SK-N-SH (cell line): ENCODE measurements at regions not wholly inside any gene's neighbourhood (a gene's known extent, or its start where the extent isn't known, plus 50 kb on each side); places are given as distances from the start of the nearest gene placed in this dataset.
"Not testable (repeated sequence)": the region's sequence is repeated elsewhere in the genome, so short reads cannot be mapped to it uniquely, and the experiment has no call there.

Source experiments
- CHD2 ChIP-seq: fragments of 150-350 bp; IDR thresholded peaks from 2 replicates; pipeline ENCODE4 v1.6.1; 2018; ENCODE audit warnings: low read length; ENCODE audit not compliant: partially characterized antibody
- EP300 ChIP-seq, 2 experiments: IDR thresholded peaks; 2 replicates each; pipeline versions ENCODE4 v1.4.0 to v1.6.1; 2012; ENCODE audit warnings: borderline replicate concordance in 1 of 2, low read depth in 1 of 2, low read length in 1 of 2
- GABPA ChIP-seq: IDR thresholded peaks from 2 replicates; pipeline ENCODE4 v1.4.0; 2012; ENCODE audit warnings: low read depth, mild to moderate bottlenecking
- POLR2AphosphoS5 ChIP-seq: IDR thresholded peaks from 2 replicates; pipeline ENCODE4 v1.6.1; 2012; ENCODE audit warnings: low read depth, low read length
- RAD21 ChIP-seq: IDR thresholded peaks from 2 replicates; pipeline ENCODE4 v1.6.1; 2012; ENCODE audit warnings: mild to moderate bottlenecking, low read length
- RCOR1 ChIP-seq: fragments of 150-350 bp; IDR thresholded peaks from 2 replicates; pipeline ENCODE4 v1.6.1; 2017; ENCODE audit warnings: antibody characterized with exemption, low read length
- TF ChIP-seq, protein P1 (sequence below): fragments of 200-600 bp; sonication (generic); IDR thresholded peaks from 2 replicates; pipeline ENCODE4 v1.6.1; 2017; ENCODE audit warnings: antibody characterized with exemption, mild to moderate bottlenecking, moderate library complexity
- TF ChIP-seq, protein P2 (sequence below): IDR thresholded peaks from 2 replicates; pipeline ENCODE4 v1.6.1; 2012; ENCODE audit warnings: mild to moderate bottlenecking, low read depth, low read length, moderate library complexity

DNA sequence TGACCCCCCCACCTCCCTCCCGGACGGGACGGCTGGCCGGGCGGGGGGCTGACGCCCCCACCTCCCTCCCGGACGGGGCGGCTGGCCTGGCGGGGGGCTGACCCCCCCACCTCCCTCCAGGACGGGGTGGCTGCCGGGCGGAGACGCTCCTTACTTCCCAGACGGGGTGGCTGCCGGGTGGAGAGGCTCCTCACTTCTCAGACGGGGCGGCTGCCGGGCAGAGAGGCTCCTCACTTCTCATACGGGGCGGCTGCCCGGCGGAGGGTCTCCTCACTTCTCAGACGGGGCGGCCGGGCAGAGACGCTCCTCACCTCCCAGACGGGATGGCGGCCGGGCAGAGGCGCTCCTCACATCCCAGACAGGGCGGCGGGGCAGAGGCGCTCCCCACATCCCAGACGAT is 84.7 kb downstream of the OR2B2 start:
- not testable (repeated sequence) for TF ChIP-seq EP300 (IDR thresholded peaks at IDR 0.05; ENCODE audit: borderline replicate concordance in 1 of 2, low read depth in 1 of 2, low read length in 1 of 2); CHD2; RCOR1; POLR2AphosphoS5; GABPA; RAD21
- TF ChIP-seq, protein P1, sequence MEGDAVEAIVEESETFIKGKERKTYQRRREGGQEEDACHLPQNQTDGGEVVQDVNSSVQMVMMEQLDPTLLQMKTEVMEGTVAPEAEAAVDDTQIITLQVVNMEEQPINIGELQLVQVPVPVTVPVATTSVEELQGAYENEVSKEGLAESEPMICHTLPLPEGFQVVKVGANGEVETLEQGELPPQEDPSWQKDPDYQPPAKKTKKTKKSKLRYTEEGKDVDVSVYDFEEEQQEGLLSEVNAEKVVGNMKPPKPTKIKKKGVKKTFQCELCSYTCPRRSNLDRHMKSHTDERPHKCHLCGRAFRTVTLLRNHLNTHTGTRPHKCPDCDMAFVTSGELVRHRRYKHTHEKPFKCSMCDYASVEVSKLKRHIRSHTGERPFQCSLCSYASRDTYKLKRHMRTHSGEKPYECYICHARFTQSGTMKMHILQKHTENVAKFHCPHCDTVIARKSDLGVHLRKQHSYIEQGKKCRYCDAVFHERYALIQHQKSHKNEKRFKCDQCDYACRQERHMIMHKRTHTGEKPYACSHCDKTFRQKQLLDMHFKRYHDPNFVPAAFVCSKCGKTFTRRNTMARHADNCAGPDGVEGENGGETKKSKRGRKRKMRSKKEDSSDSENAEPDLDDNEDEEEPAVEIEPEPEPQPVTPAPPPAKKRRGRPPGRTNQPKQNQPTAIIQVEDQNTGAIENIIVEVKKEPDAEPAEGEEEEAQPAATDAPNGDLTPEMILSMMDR, result not testable (repeated sequence)
- TF ChIP-seq, protein P2, sequence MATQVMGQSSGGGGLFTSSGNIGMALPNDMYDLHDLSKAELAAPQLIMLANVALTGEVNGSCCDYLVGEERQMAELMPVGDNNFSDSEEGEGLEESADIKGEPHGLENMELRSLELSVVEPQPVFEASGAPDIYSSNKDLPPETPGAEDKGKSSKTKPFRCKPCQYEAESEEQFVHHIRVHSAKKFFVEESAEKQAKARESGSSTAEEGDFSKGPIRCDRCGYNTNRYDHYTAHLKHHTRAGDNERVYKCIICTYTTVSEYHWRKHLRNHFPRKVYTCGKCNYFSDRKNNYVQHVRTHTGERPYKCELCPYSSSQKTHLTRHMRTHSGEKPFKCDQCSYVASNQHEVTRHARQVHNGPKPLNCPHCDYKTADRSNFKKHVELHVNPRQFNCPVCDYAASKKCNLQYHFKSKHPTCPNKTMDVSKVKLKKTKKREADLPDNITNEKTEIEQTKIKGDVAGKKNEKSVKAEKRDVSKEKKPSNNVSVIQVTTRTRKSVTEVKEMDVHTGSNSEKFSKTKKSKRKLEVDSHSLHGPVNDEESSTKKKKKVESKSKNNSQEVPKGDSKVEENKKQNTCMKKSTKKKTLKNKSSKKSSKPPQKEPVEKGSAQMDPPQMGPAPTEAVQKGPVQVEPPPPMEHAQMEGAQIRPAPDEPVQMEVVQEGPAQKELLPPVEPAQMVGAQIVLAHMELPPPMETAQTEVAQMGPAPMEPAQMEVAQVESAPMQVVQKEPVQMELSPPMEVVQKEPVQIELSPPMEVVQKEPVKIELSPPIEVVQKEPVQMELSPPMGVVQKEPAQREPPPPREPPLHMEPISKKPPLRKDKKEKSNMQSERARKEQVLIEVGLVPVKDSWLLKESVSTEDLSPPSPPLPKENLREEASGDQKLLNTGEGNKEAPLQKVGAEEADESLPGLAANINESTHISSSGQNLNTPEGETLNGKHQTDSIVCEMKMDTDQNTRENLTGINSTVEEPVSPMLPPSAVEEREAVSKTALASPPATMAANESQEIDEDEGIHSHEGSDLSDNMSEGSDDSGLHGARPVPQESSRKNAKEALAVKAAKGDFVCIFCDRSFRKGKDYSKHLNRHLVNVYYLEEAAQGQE, result not testable (repeated sequence)
